ENCODE measurements at regions not wholly inside any gene's neighbourhood (a gene's known extent, or its start where the extent isn't known, plus 50 kb on each side); places are given as distances from the start of the nearest gene placed in this dataset.

- DNase-seq (ENCODE audit: low read depth in 1 of 2, low spot score in 1 of 2), result no peak
These were observed 300.0 kb downstream of the SH2D1A start for GRCh38 chrX:124646403-124646802.

GRCh38 chrX:124651031-124651430 is 304.7 kb downstream of the SH2D1A start:
- no peak for TF ChIP-seq POLR2AphosphoS5 (IDR thresholded peaks at IDR 0.05; ENCODE audit: low read depth)
- TF ChIP-seq CTCF (IDR thresholded peaks at IDR 0.05; ENCODE audit: insufficient read depth, low read length), result no peak
- no peak for TF ChIP-seq REST (IDR thresholded peaks at IDR 0.05; ENCODE audit: insufficient replicate concordance, low read depth)
- TF ChIP-seq SPI1 (IDR thresholded peaks at IDR 0.05; ENCODE audit: borderline replicate concordance, low read depth), result no peak
- TF ChIP-seq GABPA (IDR thresholded peaks at IDR 0.05; ENCODE audit: low read depth), result no peak
- Histone ChIP-seq H3K27ac (replicated peaks) (no peak overlapping the region), H3K27me3 (ENCODE audit: insufficient read depth, poor library complexity, severe bottlenecking) (no peaks in the 10 kb centered on the region), H3K4me3 (replicated peaks; ENCODE audit: insufficient read depth, low read length) (no peak overlapping the region)
- DNase-seq (ENCODE audit: low read depth in 1 of 2, low spot score in 1 of 2), result no peak

More at GRCh38 chrX:124646403-124646802, 300.0 kb downstream of the SH2D1A start:
- TF ChIP-seq POLR2AphosphoS5 (IDR thresholded peaks at IDR 0.05; ENCODE audit: low read depth) (no peak), REST (IDR thresholded peaks at IDR 0.05; ENCODE audit: insufficient replicate concordance, low read depth) (no peak), CTCF (IDR thresholded peaks at IDR 0.05; ENCODE audit: insufficient read depth, low read length) (no peak), GABPA (IDR thresholded peaks at IDR 0.05; ENCODE audit: low read depth) (no peak), SPI1 (IDR thresholded peaks at IDR 0.05; ENCODE audit: borderline replicate concordance, low read depth) (no peak)
- H3K27me3 ChIP-seq (ENCODE audit: insufficient read depth, poor library complexity, severe bottlenecking), result no peaks in the 10 kb centered on the region
- H3K4me3 ChIP-seq (replicated peaks; ENCODE audit: insufficient read depth, low read length), result no peak overlapping the region
- no peak overlapping the region for H3K27ac ChIP-seq (replicated peaks)

GRCh38 chrX:124665621-124666400 is 319.4 kb downstream of the SH2D1A start:
- H3K4me3 ChIP-seq (replicated peaks; ENCODE audit: insufficient read depth, low read length), result no peak overlapping the region
- H3K27me3 ChIP-seq (ENCODE audit: insufficient read depth, poor library complexity, severe bottlenecking), result no peaks in the 10 kb centered on the region
- TF ChIP-seq GABPA (IDR thresholded peaks at IDR 0.05; ENCODE audit: low read depth), result no peak
- no peak for TF ChIP-seq REST (IDR thresholded peaks at IDR 0.05; ENCODE audit: insufficient replicate concordance, low read depth)
- no peak for TF ChIP-seq POLR2AphosphoS5 (IDR thresholded peaks at IDR 0.05; ENCODE audit: low read depth)
- TF ChIP-seq CTCF (IDR thresholded peaks at IDR 0.05; ENCODE audit: insufficient read depth, low read length), result no peak
- no peak for TF ChIP-seq SPI1 (IDR thresholded peaks at IDR 0.05; ENCODE audit: borderline replicate concordance, low read depth)
- DNase-seq (ENCODE audit: low read depth in 1 of 2, low spot score in 1 of 2), result no peak
- no peak overlapping the region for H3K27ac ChIP-seq (replicated peaks)

All from HL-60 (cell line).